ENCODE measurements at regions not wholly inside any gene's neighbourhood (a gene's known extent, or its start where the extent isn't known, plus 50 kb on each side); places are given as distances from the start of the nearest gene placed in this dataset.

- ATAC-seq (no peak), FAIRE-seq (no peak), DNase-seq (ENCODE audit: low spot score) (no peak)
- H2AFZ ChIP-seq (ENCODE audit: low read length): no peak overlapping the region
- no peak overlapping the region for H3K27ac ChIP-seq (ENCODE audit: extremely low read length, insufficient read depth, low read length)
- no peaks in the 10 kb centered on the region for H3K36me3 ChIP-seq (replicated peaks in 1 of 2; ENCODE audit: control insufficient read depth in 1 of 2, insufficient read depth in 2 of 2, low read length in 2 of 2)
- WGBS (ENCODE audit: low lambda C conversion rate): 24% methylated on average over 2 of the region's 2 CpGs
- BruUV-seq (replicated peaks): no TSS peak
- intact Hi-C loops (cut with micrococcal nuclease; ENCODE audit: unreplicated experiment) (no loop called here), in situ Hi-C loops (cut with HindIII; ENCODE audit: extremely low pct_ligation_motif_present, low pct_unique_long_range_greater_than_20kb) (no loop called here)
- no peaks in the 10 kb centered on the region for H4K20me1 ChIP-seq (ENCODE audit: insufficient read depth, low read length)
- ChIA-PET CTCF (ENCODE audit: low intra/inter-chr PET ratio, low total read pairs) (no interaction called here), POLR2A (no interaction called here)
- no peak overlapping the region for H3K4me3 ChIP-seq (replicated peaks in 1 of 3; ENCODE audit: insufficient read depth in 1 of 3, low read depth in 2 of 3, low read length in 3 of 3)
- H3K4me1 ChIP-seq (ENCODE audit: insufficient read depth, low read length): no peaks in the 10 kb centered on the region
- no peak overlapping the region for H3K9ac ChIP-seq (ENCODE audit: insufficient read depth, low read depth, low read length)
- no peak overlapping the region for H3K4me2 ChIP-seq (ENCODE audit: low read depth, low read length)
- H3K9me3 ChIP-seq (ENCODE audit: low read length): no peaks in the 10 kb centered on the region
- TF ChIP-seq NFAT5 (CRISPR knock-in tag; IDR thresholded peaks at IDR 0.05): no peak
- no peak for TF ChIP-seq TEAD3 (CRISPR knock-in tag; optimal IDR thresholded peaks at IDR 0.05; ENCODE audit: borderline replicate concordance)
- TF ChIP-seq MAFG (CRISPR knock-in tag; IDR thresholded peaks at IDR 0.05): no peak
- no peak for TF ChIP-seq NR3C1 (CRISPR knock-in tag; IDR thresholded peaks at IDR 0.05)
- no peak for TF ChIP-seq TEAD2 (CRISPR knock-in tag; IDR thresholded peaks at IDR 0.05)
- no peak for TF ChIP-seq TBX3 (IDR thresholded peaks at IDR 0.05; ENCODE audit: borderline replicate concordance)
- TF ChIP-seq RFXAP (CRISPR knock-in tag; IDR thresholded peaks at IDR 0.05; ENCODE audit: borderline replicate concordance): no peak
- TF ChIP-seq AGO2 (optimal IDR thresholded peaks at IDR 0.05; ENCODE audit: low read depth, low read length): no peak
- no peak for TF ChIP-seq ZNF577 (CRISPR knock-in tag; IDR thresholded peaks at IDR 0.05; ENCODE audit: borderline replicate concordance, low read depth)
- TF ChIP-seq ZSCAN29 (CRISPR knock-in tag; conservative IDR thresholded peaks at IDR 0.05): no peak
- TF ChIP-seq KLF6 (CRISPR knock-in tag; IDR thresholded peaks at IDR 0.05): no peak
- no peak for TF ChIP-seq PCBP2 (optimal IDR thresholded peaks at IDR 0.05; ENCODE audit: low read depth, low read length, poor library complexity, severe bottlenecking)
- no peaks in the 10 kb centered on the region for H3K79me2 ChIP-seq (ENCODE audit: insufficient read depth, low read length)
- H3K27me3 ChIP-seq (ENCODE audit: control insufficient read depth in 1 of 2, insufficient read depth in 2 of 2, low read length in 2 of 2): no peaks in the 10 kb centered on the region; a peak in 1 of 5 replicates
Measured at GRCh38 chr3:5650303-5650702, 462.8 kb downstream of the EDEM1 start.
